GM10847 (cell line): ENCODE measurements at regions not wholly inside any gene's neighbourhood (a gene's known extent, or its start where the extent isn't known, plus 50 kb on each side); places are given as distances from the start of the nearest gene placed in this dataset.

Source experiments
- POLR2A ChIP-seq: IDR thresholded peaks from 2 replicates; pipeline ENCODE4 v1.6.1; 2011; ENCODE audit not compliant: insufficient read length; ENCODE audit errors: extremely low read depth

- no peak for TF ChIP-seq POLR2A
Observed at GRCh38 chr6:11335826-11336225, 103.4 kb upstream of the NEDD9 start.

GRCh38 chr6:11333132-11333849 lies 100.8 kb upstream of the NEDD9 start:
- TF ChIP-seq POLR2A: no peak

GRCh38 chr6:11332463-11332862 lies 100.0 kb upstream of the NEDD9 start:
- no peak for TF ChIP-seq POLR2A

- no peak for TF ChIP-seq POLR2A
Observed at GRCh38 chr6:11331111-11331510, 98.6 kb upstream of the NEDD9 start.

GRCh38 chr6:11330413-11330760 lies 97.9 kb upstream of the NEDD9 start:
- no peak for TF ChIP-seq POLR2A

GRCh38 chr6:11329726-11330412 lies 97.4 kb upstream of the NEDD9 start:
- no peak for TF ChIP-seq POLR2A

- TF ChIP-seq POLR2A: no peak
Observed at GRCh38 chr6:11328613-11329247, 96.3 kb upstream of the NEDD9 start.

GRCh38 chr6:11327961-11328360 lies 95.5 kb upstream of the NEDD9 start:
- no peak for TF ChIP-seq POLR2A

GRCh38 chr6:11326116-11326515 lies 93.6 kb upstream of the NEDD9 start:
- TF ChIP-seq POLR2A: no peak

- TF ChIP-seq POLR2A: no peak
Observed at GRCh38 chr6:11324453-11325015, 92.1 kb upstream of the NEDD9 start.

- no peak for TF ChIP-seq POLR2A
Observed at GRCh38 chr6:11323666-11324452, 91.4 kb upstream of the NEDD9 start.

- TF ChIP-seq POLR2A: no peak
Observed at GRCh38 chr6:11322252-11322885, 89.9 kb upstream of the NEDD9 start.

GRCh38 chr6:11320914-11321597 lies 88.6 kb upstream of the NEDD9 start:
- no peak for TF ChIP-seq POLR2A

- TF ChIP-seq POLR2A: no peak
Observed at GRCh38 chr6:11318835-11319813, 86.7 kb upstream of the NEDD9 start.
